ENCODE measurements at regions not wholly inside any gene's neighbourhood (a gene's known extent, or its start where the extent isn't known, plus 50 kb on each side); places are given as distances from the start of the nearest gene placed in this dataset.
"Not testable (repeated sequence)": the region's sequence is repeated elsewhere in the genome, so short reads cannot be mapped to it uniquely, and the experiment has no call there.

GRCh38 chr6:85357651-85358050 is 92.2 kb upstream of the NT5E start:
- H2AFZ ChIP-seq (ENCODE audit: low read length): no peak overlapping the region
- no peaks in the 10 kb centered on the region for H3K9me3 ChIP-seq (ENCODE audit: control insufficient read depth, low read depth, low read length)
- H4K20me1 ChIP-seq (ENCODE audit: control insufficient read depth, insufficient read depth, insufficient read length): no peaks in the 10 kb centered on the region
- H2BK5ac ChIP-seq (ENCODE audit: insufficient read length, low read length): no peak overlapping the region
- H3K23ac ChIP-seq (ENCODE audit: insufficient read length, low read depth, low read length): no peak overlapping the region
- H3K18ac ChIP-seq (ENCODE audit: insufficient read length, low read depth, low read length): no peak overlapping the region
- no peak for TF ChIP-seq CTCF (conservative IDR thresholded peaks at IDR 0.05)
- DNase-seq: no peak
- no peaks in the 10 kb centered on the region for H3K79me2 ChIP-seq (ENCODE audit: insufficient read depth, low read length)
- Mint-ChIP-seq H3K27ac (no peak overlapping the region), H3K27me3 (ENCODE audit: low read depth) (no peaks in the 10 kb centered on the region), H3K9me3 (no peaks in the 10 kb centered on the region), H3K36me3 (ENCODE audit: insufficient read depth in 1 of 3, low read depth in 3 of 3) (no peaks in the 10 kb centered on the region; a peak in 1 of 7 replicates), H3K4me1 (no peaks in the 10 kb centered on the region), H3K4me3 (no peak overlapping the region)
- no peak overlapping the region for H2BK20ac ChIP-seq (ENCODE audit: low read depth, low read length, poor library complexity, severe bottlenecking)
- no CpG with 5 or more reads among the region's 1 CpG for WGBS (ENCODE audit: extremely low coverage, insufficient read length, low lambda C conversion rate)
- no peaks in the 10 kb centered on the region for H3K27me3 ChIP-seq (ENCODE audit: insufficient read depth, low read length)
- no peak overlapping the region for H3K4ac ChIP-seq (ENCODE audit: low read depth, low read length)
- no peak overlapping the region for H3T11ph ChIP-seq (ENCODE audit: low read length)
- no peak overlapping the region for H3K56ac ChIP-seq (ENCODE audit: insufficient read length, low read depth, low read length)
- no peak overlapping the region for H4K8ac ChIP-seq (replicated peaks; ENCODE audit: insufficient read length, low read depth, low read length)
- H3K14ac ChIP-seq (ENCODE audit: insufficient read depth, low read length): no peak overlapping the region
- H3K9ac ChIP-seq (ENCODE audit: extremely low read depth, insufficient read length, low read length): no peak overlapping the region
- H2BK15ac ChIP-seq (ENCODE audit: low read depth, low read length): no peak overlapping the region
- no peak overlapping the region for H2BK120ac ChIP-seq (ENCODE audit: low read depth, low read length, poor library complexity, severe bottlenecking)
- H2AK5ac ChIP-seq (ENCODE audit: insufficient read length, low read length): no peak overlapping the region
- H3K79me1 ChIP-seq (ENCODE audit: insufficient read depth, low read depth, low read length, poor library complexity, severe bottlenecking): no peaks in the 10 kb centered on the region
- no peaks in the 10 kb centered on the region for H3K23me2 ChIP-seq (ENCODE audit: insufficient read length, low read depth, low read length, poor library complexity, severe bottlenecking)
- H4K5ac ChIP-seq (ENCODE audit: insufficient read length, low read depth, low read length): no peak overlapping the region
- no peak overlapping the region for H3K27ac ChIP-seq (ENCODE audit: insufficient read length, low read depth, low read length)
- no peak overlapping the region for H2BK12ac ChIP-seq (ENCODE audit: insufficient read length, low read depth, low read length)
- no peak overlapping the region for H3K4me2 ChIP-seq (ENCODE audit: insufficient read depth, insufficient read length, low read length)
- H3K4me1 ChIP-seq (ENCODE audit: insufficient read depth, low read length): no peaks in the 10 kb centered on the region
- H4K91ac ChIP-seq (ENCODE audit: insufficient read length, low read depth, low read length): no peak overlapping the region

- not testable (repeated sequence) for DNase-seq; H3K9me3 Mint-ChIP-seq; H4K5ac ChIP-seq (ENCODE audit: insufficient read length, low read depth, low read length); H2BK20ac ChIP-seq (ENCODE audit: low read depth, low read length, poor library complexity, severe bottlenecking); H3K27me3 Mint-ChIP-seq (ENCODE audit: low read depth); H3K4me1 Mint-ChIP-seq; H4K8ac ChIP-seq (replicated peaks; ENCODE audit: insufficient read length, low read depth, low read length); H2AFZ ChIP-seq (ENCODE audit: low read length); H3K27ac Mint-ChIP-seq; H3K4me1 ChIP-seq (ENCODE audit: insufficient read depth, low read length); H4K20me1 ChIP-seq (ENCODE audit: control insufficient read depth, insufficient read depth, insufficient read length); H2BK12ac ChIP-seq (ENCODE audit: insufficient read length, low read depth, low read length); H3K18ac ChIP-seq (ENCODE audit: insufficient read length, low read depth, low read length); H3K79me1 ChIP-seq (ENCODE audit: insufficient read depth, low read depth, low read length, poor library complexity, severe bottlenecking); H2BK120ac ChIP-seq (ENCODE audit: low read depth, low read length, poor library complexity, severe bottlenecking); H3K23me2 ChIP-seq (ENCODE audit: insufficient read length, low read depth, low read length, poor library complexity, severe bottlenecking); H3K23ac ChIP-seq (ENCODE audit: insufficient read length, low read depth, low read length); H3K9me3 ChIP-seq (ENCODE audit: control insufficient read depth, low read depth, low read length); H2AK5ac ChIP-seq (ENCODE audit: insufficient read length, low read length); H3K9ac ChIP-seq (ENCODE audit: extremely low read depth, insufficient read length, low read length); H2BK5ac ChIP-seq (ENCODE audit: insufficient read length, low read length); H3K79me2 ChIP-seq (ENCODE audit: insufficient read depth, low read length); H3K36me3 Mint-ChIP-seq (ENCODE audit: insufficient read depth in 1 of 3, low read depth in 3 of 3); H3K14ac ChIP-seq (ENCODE audit: insufficient read depth, low read length); H3K27me3 ChIP-seq (ENCODE audit: insufficient read depth, low read length); H4K91ac ChIP-seq (ENCODE audit: insufficient read length, low read depth, low read length); H3K27ac ChIP-seq (ENCODE audit: insufficient read length, low read depth, low read length); H3K56ac ChIP-seq (ENCODE audit: insufficient read length, low read depth, low read length); H3K4ac ChIP-seq (ENCODE audit: low read depth, low read length); H3K4me2 ChIP-seq (ENCODE audit: insufficient read depth, insufficient read length, low read length); H3K4me3 Mint-ChIP-seq; H3T11ph ChIP-seq (ENCODE audit: low read length); H2BK15ac ChIP-seq (ENCODE audit: low read depth, low read length)
- no CpG with 5 or more reads among the region's 3 CpGs for WGBS (ENCODE audit: extremely low coverage, insufficient read length, low lambda C conversion rate)
Measured at GRCh38 chr6:85356743-85357142, 93.1 kb upstream of the NT5E start.

Measured in H9 (cell line).